ENCODE measurements at regions not wholly inside any gene's neighbourhood (a gene's known extent, or its start where the extent isn't known, plus 50 kb on each side); places are given as distances from the start of the nearest gene placed in this dataset.

- intact Hi-C loops (cut with micrococcal nuclease) (no loop called here), in situ Hi-C loops (cut with MboI) (no loop called here)
- H3K4me3 ChIP-seq: no peak overlapping the region
- H3K27me3 ChIP-seq (ENCODE audit: control insufficient read depth in 2 of 2, insufficient read depth in 2 of 2, low read length in 2 of 2): no peaks in the 10 kb centered on the region
- H3K4me2 ChIP-seq (ENCODE audit: insufficient read depth, low read length): no peak overlapping the region
- H3K36me3 ChIP-seq (ENCODE audit: control insufficient read depth, insufficient read depth, low read length): no peaks in the 10 kb centered on the region
- H4K20me1 ChIP-seq (replicated peaks; ENCODE audit: control insufficient read depth, insufficient read depth, low read length): no peaks in the 10 kb centered on the region
- H3K9me3 ChIP-seq (replicated peaks; ENCODE audit: control insufficient read depth, insufficient read depth, low read depth, low read length): no peaks in the 10 kb centered on the region
- no peak overlapping the region for H3K27ac ChIP-seq (ENCODE audit: extremely low read depth, low read depth, low read length)
- no peaks in the 10 kb centered on the region for H3K4me1 ChIP-seq (replicated peaks in 1 of 2; ENCODE audit: control insufficient read depth in 2 of 2, insufficient read depth in 2 of 2, low read length in 2 of 2)
- POLR2A ChIA-PET: no interaction called here
- TF ChIP-seq CHD1 (IDR thresholded peaks at IDR 0.05; ENCODE audit: low read length) (no peak), POLR2AphosphoS2 (IDR thresholded peaks at IDR 0.05; ENCODE audit: low read length) (no peak), HDAC3 (IDR thresholded peaks at IDR 0.05; ENCODE audit: borderline replicate concordance, partially characterized antibody) (no peak), SMAD1 (IDR thresholded peaks at IDR 0.05; ENCODE audit: low read depth, low read length, partially characterized antibody) (no peak), ATF6 (CRISPR knock-in tag; IDR thresholded peaks at IDR 0.05) (no peak), UBTF (IDR thresholded peaks at IDR 0.05; ENCODE audit: borderline replicate concordance in 1 of 2, low read depth in 2 of 2, low read length in 2 of 2) (no peak), MYC (IDR thresholded peaks at IDR 0.05; ENCODE audit: low read depth, low read length) (no peak), MYC (CRISPR knock-in tag; IDR thresholded peaks at IDR 0.05; ENCODE audit: borderline replicate concordance, low read depth) (no peak), HOMEZ (CRISPR knock-in tag; IDR thresholded peaks at IDR 0.05) (no peak), USF1 (CRISPR knock-in tag; IDR thresholded peaks at IDR 0.05) (no peak)
- DNase-seq (ENCODE audit: extremely low read depth in 1 of 4, low spot score in 3 of 4): no peak
- no peaks in the 10 kb centered on the region for H3K79me2 ChIP-seq (ENCODE audit: control insufficient read depth, insufficient read depth, low read length)
- H2AFZ ChIP-seq (ENCODE audit: low read depth, low read length): no peak overlapping the region
- CTCF ChIA-PET (ENCODE audit: low intra/inter-chr PET ratio): no interaction called here
- no peak for ATAC-seq
- H3K9me1 ChIP-seq (ENCODE audit: control insufficient read depth, insufficient read depth, low read length): no peaks in the 10 kb centered on the region
- no peak for FAIRE-seq
- H3K9ac ChIP-seq (ENCODE audit: insufficient read depth in 1 of 2, low read depth in 2 of 2, low read length in 2 of 2): no peak overlapping the region
- BruUV-seq (replicated peaks): no TSS peak
Observed at GRCh38 chr5:33339413-33339812, 101.4 kb upstream of the TARS1 start.
